ENCODE measurements at regions not wholly inside any gene's neighbourhood (a gene's known extent, or its start where the extent isn't known, plus 50 kb on each side); places are given as distances from the start of the nearest gene placed in this dataset.

GRCh38 chr10:129055225-129055624, 411.8 kb upstream of the MGMT start:
- TF ChIP-seq, protein P1, sequence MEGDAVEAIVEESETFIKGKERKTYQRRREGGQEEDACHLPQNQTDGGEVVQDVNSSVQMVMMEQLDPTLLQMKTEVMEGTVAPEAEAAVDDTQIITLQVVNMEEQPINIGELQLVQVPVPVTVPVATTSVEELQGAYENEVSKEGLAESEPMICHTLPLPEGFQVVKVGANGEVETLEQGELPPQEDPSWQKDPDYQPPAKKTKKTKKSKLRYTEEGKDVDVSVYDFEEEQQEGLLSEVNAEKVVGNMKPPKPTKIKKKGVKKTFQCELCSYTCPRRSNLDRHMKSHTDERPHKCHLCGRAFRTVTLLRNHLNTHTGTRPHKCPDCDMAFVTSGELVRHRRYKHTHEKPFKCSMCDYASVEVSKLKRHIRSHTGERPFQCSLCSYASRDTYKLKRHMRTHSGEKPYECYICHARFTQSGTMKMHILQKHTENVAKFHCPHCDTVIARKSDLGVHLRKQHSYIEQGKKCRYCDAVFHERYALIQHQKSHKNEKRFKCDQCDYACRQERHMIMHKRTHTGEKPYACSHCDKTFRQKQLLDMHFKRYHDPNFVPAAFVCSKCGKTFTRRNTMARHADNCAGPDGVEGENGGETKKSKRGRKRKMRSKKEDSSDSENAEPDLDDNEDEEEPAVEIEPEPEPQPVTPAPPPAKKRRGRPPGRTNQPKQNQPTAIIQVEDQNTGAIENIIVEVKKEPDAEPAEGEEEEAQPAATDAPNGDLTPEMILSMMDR (IDR thresholded peaks at IDR 0.05) = no peak
- no peak for TF ChIP-seq POLR2A (IDR thresholded peaks at IDR 0.05)
